NB4 (cell line): ENCODE measurements at regions not wholly inside any gene's neighbourhood (a gene's known extent, or its start where the extent isn't known, plus 50 kb on each side); places are given as distances from the start of the nearest gene placed in this dataset.

Source experiments
- DNase-seq: peaks from one replicate; pipeline ENCODE4 v3.0.0; 2010; ENCODE audit warnings: low read depth
- H3K4me3 ChIP-seq: one replicate; pipeline ENCODE4 v1.5.1; 2011; ENCODE audit warnings: mild to moderate bottlenecking, low read depth, low read length, moderate library complexity
- CTCF ChIP-seq: IDR thresholded peaks from one replicate; pipeline ENCODE4 v1.5.1; 2012; ENCODE audit warnings: low read depth, low read length
- MYC ChIP-seq: IDR thresholded peaks from 2 replicates; pipeline ENCODE4 v1.6.1; 2011; ENCODE audit warnings: low read depth, low read length
- POLR2A ChIP-seq: IDR thresholded peaks from 2 replicates; pipeline ENCODE4 v1.6.1; 2011; ENCODE audit warnings: mild to moderate bottlenecking; ENCODE audit not compliant: insufficient read length; ENCODE audit errors: extremely low read depth
- TF ChIP-seq, protein P1 (sequence below): IDR thresholded peaks from 2 replicates; pipeline ENCODE4 v1.6.1; 2011; ENCODE audit warnings: low read depth, low read length

- DNase-seq: no peak
- no peak for TF ChIP-seq CTCF
- TF ChIP-seq POLR2A: no peak
- no peak for TF ChIP-seq MYC
- TF ChIP-seq, protein P1, sequence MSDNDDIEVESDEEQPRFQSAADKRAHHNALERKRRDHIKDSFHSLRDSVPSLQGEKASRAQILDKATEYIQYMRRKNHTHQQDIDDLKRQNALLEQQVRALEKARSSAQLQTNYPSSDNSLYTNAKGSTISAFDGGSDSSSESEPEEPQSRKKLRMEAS: no peak
- no peak overlapping the region for H3K4me3 ChIP-seq
Observed at GRCh38 chr9:109883623-109884022, 103.6 kb downstream of the PALM2AKAP2 start.

GRCh38 chr9:109886041-109886440 lies 106.0 kb downstream of the PALM2AKAP2 start:
- H3K4me3 ChIP-seq: no peak overlapping the region
- TF ChIP-seq, protein P1: no peak
- no peak for TF ChIP-seq POLR2A
- TF ChIP-seq CTCF: no peak
- TF ChIP-seq MYC: no peak

GRCh38 chr9:109886617-109887016 lies 106.6 kb downstream of the PALM2AKAP2 start:
- TF ChIP-seq, protein P1: no peak
- TF ChIP-seq POLR2A: no peak
- TF ChIP-seq MYC: no peak
- no peak for TF ChIP-seq CTCF
- no peak for DNase-seq

More at GRCh38 chr9:109886041-109886440, 106.0 kb downstream of the PALM2AKAP2 start:
- DNase-seq: no peak

GRCh38 chr9:109887079-109887478 lies 107.1 kb downstream of the PALM2AKAP2 start:
- TF ChIP-seq POLR2A (no peak), CTCF (no peak), MYC (no peak)
- TF ChIP-seq, protein P1: no peak
- peak; percentile 30 for DNase-seq
- no peak overlapping the region for H3K4me3 ChIP-seq

More at GRCh38 chr9:109886617-109887016, 106.6 kb downstream of the PALM2AKAP2 start:
- no peak overlapping the region for H3K4me3 ChIP-seq

DNA sequence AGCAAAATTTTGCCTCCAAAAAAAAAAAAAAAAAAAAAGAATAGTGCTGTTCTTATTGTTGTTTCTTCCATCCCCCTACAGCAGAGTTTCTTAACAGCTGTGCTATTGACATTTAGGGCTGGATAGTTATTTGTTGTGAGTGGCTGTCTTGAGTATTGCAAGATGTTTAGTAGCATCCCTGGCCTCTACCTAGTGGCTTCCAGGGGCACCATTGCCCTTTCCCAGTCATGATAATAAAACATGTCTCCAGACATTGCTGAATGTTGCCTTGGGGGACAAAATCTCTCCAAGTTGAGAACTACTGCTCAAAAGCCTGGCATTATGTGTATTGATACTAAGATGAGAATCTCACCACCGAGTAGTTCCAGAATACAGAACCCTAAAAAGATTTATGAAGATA lies 108.7 kb downstream of the PALM2AKAP2 start:
- DNase-seq: no peak
- no peak overlapping the region for H3K4me3 ChIP-seq
- TF ChIP-seq CTCF (no peak), POLR2A (no peak), MYC (no peak)
- TF ChIP-seq, protein P1: no peak

GRCh38 chr9:109889456-109889855 lies 109.5 kb downstream of the PALM2AKAP2 start:
- DNase-seq: no peak
- TF ChIP-seq CTCF: no peak
- TF ChIP-seq, protein P1: no peak
- no peak overlapping the region for H3K4me3 ChIP-seq
